NCI-H2171 (cell line): ENCODE measurements at regions not wholly inside any gene's neighbourhood (a gene's known extent, or its start where the extent isn't known, plus 50 kb on each side); places are given as distances from the start of the nearest gene placed in this dataset.
"Not testable (repeated sequence)": the region's sequence is repeated elsewhere in the genome, so short reads cannot be mapped to it uniquely, and the experiment has no call there.

Experiments
- DNase-seq: peaks from one replicate; lab custom pipeline; 2025; lab: John Stamatoyannopoulos, UW

- DNase-seq = no peak
Measured at GRCh38 chrX:138865093-138865649, 153.7 kb upstream of the FGF13 start.

- DNase-seq = no peak
Measured at GRCh38 chrX:138859421-138859820, 147.9 kb upstream of the FGF13 start.

DNA sequence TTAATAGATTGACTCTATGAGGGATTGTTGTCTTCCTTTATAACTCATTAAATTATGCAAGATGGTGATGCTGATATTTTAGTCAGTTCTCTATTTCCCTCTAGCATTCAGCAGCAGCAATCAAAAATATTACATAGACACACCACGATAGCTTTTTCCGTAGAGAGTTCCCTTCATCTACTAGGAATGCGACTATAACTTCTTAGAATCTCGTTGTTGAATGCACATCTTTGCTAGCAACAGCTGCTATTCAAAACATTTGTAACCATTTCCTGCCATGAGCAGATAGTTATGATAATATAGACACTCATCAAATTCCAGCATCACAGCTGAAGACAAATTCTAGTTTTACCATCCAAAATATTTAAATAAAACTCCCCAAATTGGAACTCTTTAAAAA is 147.4 kb upstream of the FGF13 start:
- DNase-seq = no peak

DNA sequence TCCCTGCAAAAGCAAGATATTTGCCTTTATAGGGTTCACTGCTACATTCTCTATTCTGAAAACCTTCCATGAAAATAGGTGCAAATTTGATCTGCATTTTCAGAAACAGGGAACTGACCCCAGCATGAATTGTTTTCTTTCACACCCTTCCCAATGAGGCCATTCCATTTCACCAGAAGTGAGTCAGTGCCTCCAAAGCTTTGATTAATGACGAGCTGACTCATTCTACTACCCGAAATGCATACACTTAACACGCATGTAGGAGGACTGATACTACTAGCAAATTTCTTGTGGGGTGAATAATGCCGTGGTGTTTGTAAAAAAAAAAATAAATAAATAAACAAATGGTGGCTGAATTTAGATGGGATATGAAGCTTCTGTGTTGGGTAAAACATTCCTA is 146.9 kb upstream of the FGF13 start:
- no peak for DNase-seq

- DNase-seq = no peak
Measured at GRCh38 chrX:138856881-138857604, 145.5 kb upstream of the FGF13 start.

GRCh38 chrX:138853936-138854335 is 142.4 kb upstream of the FGF13 start:
- no peak for DNase-seq

- no peak for DNase-seq
Measured at GRCh38 chrX:138849521-138849920, 138.0 kb upstream of the FGF13 start.

- no peak for DNase-seq
Measured at GRCh38 chrX:138847930-138848329, 136.4 kb upstream of the FGF13 start.

DNA sequence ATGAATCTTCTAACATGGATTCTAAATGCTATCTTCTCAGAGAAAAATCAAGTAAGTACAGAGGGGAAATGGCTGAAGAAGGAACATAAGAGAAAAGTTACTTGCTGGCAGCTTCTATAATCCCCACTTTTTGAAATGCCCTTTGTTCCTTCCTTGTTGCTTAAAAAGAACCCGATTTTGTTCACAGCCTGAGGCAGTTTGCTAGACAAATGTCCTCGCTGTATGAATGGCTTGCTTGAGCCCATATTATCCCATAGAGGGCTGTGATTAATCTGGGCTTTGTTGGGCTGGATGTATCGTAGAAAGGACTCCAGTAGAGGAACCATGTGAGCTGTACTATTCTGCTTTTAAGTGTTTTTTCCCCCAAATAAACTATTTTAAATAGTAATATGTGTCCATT is 134.3 kb upstream of the FGF13 start:
- DNase-seq = no peak

DNA sequence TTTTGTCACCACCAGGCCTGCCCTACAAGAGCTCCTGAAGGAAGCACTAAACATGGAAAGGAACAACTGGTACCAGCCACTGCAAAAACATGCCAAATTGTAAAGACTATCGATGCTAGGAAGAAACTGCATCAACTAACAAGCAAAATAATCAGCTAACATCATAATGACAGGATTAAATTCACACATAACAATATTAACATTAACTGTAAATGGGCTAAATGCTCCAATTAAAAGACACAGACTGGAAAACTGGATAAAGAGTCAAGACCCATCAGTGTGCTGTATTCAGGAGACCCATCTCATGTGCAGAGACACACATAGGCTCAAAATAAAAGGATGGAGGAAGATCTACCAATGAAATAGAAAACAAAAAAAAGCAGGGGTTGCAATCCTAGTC is 95.9 kb upstream of the FGF13 start:
- DNase-seq = not testable (repeated sequence)

DNA sequence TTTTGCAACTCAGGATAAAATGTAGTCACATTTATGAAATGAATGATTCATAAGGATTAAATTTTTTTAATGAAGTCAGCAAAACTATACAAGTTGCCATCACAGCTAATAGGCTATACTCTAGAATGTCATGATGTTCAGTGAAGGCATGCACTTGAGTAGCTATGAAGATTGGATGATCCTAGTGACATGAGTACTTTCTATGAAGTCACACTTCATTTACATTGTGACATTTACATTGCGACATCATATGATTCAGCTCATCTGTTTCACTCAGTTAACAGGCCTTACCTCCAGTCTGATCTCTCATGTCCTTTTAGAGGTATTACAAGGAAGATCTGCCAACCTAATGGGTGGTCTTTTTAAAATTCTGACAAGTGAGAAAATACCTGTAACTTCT is 82.7 kb upstream of the FGF13 start:
- no peak for DNase-seq

GRCh38 chrX:138791551-138791950 is 80.0 kb upstream of the FGF13 start:
- no peak for DNase-seq

- no peak for DNase-seq
Measured at GRCh38 chrX:138788771-138789170, 77.3 kb upstream of the FGF13 start.

GRCh38 chrX:138778576-138778909 is 67.0 kb upstream of the FGF13 start:
- not testable (repeated sequence) for DNase-seq

- DNase-seq = not testable (repeated sequence)
Measured at GRCh38 chrX:138777908-138778575, 66.5 kb upstream of the FGF13 start.

DNA sequence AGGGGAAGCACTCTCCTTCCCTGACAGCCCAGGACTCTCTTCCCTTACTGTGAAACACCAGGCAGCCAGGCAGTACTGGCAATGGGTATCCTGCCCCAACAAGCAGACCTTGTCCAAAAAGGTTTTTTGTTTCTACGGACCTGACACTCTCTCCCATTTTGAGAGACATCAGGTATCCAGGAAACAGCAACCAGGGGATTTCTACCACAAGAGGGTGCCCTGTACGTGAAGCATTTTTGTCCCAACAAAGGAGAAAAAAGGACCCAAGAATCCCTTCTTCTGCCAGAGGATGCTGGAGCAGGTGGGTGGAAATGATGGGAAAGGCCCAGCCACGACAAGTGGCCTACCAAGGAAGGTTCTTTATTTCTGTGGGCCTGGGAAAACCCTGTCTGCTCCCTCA is 65.7 kb upstream of the FGF13 start:
- no peak for DNase-seq

- peak; percentile 0 for DNase-seq
Measured at GRCh38 chrX:138775517-138775916, 64.0 kb upstream of the FGF13 start.

GRCh38 chrX:138771047-138771446 is 59.5 kb upstream of the FGF13 start:
- DNase-seq = no peak

DNA sequence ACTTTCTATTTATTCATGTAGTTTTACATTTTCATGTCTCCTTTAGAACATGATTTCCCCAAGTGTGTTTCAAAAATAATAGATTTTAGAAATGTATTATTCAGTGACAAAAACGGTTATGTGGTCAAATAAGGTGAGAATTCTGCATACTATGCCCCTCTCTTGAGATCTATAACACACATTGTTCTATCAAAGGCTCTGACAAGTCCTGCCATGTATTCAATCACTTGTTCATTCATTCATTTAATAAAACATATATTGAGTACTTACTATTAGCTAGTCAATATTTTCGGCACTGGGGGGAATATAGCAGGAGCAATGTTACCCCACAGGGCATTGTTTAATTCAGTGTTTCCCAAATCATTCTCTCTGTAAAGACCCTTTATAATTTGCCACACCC is 58.4 kb upstream of the FGF13 start:
- DNase-seq = no peak

DNA sequence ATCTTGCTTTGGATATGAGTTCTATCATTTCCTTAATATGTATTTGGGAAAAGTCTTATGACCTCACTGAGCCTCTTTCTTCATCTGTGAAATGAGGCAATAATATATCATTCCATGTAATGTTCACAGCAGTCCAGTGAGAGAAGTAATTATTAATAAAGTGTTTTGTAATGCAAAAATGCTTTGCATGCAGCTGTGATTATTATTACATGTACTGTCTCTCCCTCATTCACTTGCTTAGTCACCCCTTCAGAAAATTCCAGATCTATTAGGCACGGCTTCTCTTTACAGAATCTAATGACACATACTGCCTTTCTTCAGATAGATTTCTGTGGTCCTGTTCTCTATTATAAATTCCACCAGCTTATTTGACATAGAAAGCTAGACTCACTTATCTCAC is 53.5 kb upstream of the FGF13 start:
- no peak for DNase-seq

- no peak for DNase-seq
Measured at GRCh38 chrX:138763761-138764160, 52.2 kb upstream of the FGF13 start.

GRCh38 chrX:138761380-138761779 is 49.9 kb upstream of the FGF13 start:
- DNase-seq = no peak
